HL-60 (cell line): ENCODE measurements at regions not wholly inside any gene's neighbourhood (a gene's known extent, or its start where the extent isn't known, plus 50 kb on each side); places are given as distances from the start of the nearest gene placed in this dataset.

Experiments
- DNase-seq, 2 experiments: peaks; one replicate each; pipeline ENCODE4 v3.0.0-alpha.2; 2010 to 2020; ENCODE audit warnings: low read depth in 1 of 2, low spot score in 1 of 2
- H3K27ac ChIP-seq: fragments of 250-450 bp; sonication (Bioruptor Pico); replicated peaks from 2 replicates; pipeline ENCODE4 v1.5.1; 2020; ENCODE audit warnings: mild to moderate bottlenecking, moderate library complexity
- H3K27me3 ChIP-seq: fragments of 250-450 bp; sonication (Bioruptor Pico); 2 replicates; pipeline ENCODE4 v1.5.1; 2021; ENCODE audit warnings: mild to moderate bottlenecking, moderate library complexity; ENCODE audit not compliant: insufficient read depth, poor library complexity, severe bottlenecking
- H3K4me3 ChIP-seq: replicated peaks from 2 replicates; pipeline ENCODE4 v1.5.1; 2011; ENCODE audit warnings: mild to moderate bottlenecking, control low read depth, low read length; ENCODE audit not compliant: insufficient read depth
- CTCF ChIP-seq: IDR thresholded peaks from one replicate; pipeline ENCODE4 v1.5.1; 2011; ENCODE audit warnings: low read length, control low read depth, inconsistent platforms; ENCODE audit not compliant: insufficient read depth
- GABPA ChIP-seq: IDR thresholded peaks from 2 replicates; pipeline ENCODE4 v1.6.1; 2012; ENCODE audit warnings: low read depth
- POLR2AphosphoS5 ChIP-seq: IDR thresholded peaks from 2 replicates; pipeline ENCODE4 v1.6.1; 2012; ENCODE audit warnings: low read depth
- REST ChIP-seq: IDR thresholded peaks from 2 replicates; pipeline ENCODE4 v1.6.1; 2012; ENCODE audit warnings: low read depth; ENCODE audit not compliant: insufficient replicate concordance
- SPI1 ChIP-seq: IDR thresholded peaks from 2 replicates; pipeline ENCODE4 v1.6.1; 2012; ENCODE audit warnings: low read depth, mild to moderate bottlenecking, borderline replicate concordance

- TF ChIP-seq SPI1 (no peak), GABPA (no peak), CTCF (no peak), POLR2AphosphoS5 (no peak), REST (no peak)
- H3K4me3 ChIP-seq = no peak overlapping the region
- no peak for DNase-seq
Observed at GRCh38 chr4:74845834-74846233, 51.5 kb upstream of the BTC start.

More at GRCh38 chr4:74845834-74846233, 51.5 kb upstream of the BTC start:
- H3K27me3 ChIP-seq = peaks cover 3% of the 10 kb centered on the region
- no peak overlapping the region for H3K27ac ChIP-seq
